RPMI7951 (cell line): ENCODE measurements at regions not wholly inside any gene's neighbourhood (a gene's known extent, or its start where the extent isn't known, plus 50 kb on each side); places are given as distances from the start of the nearest gene placed in this dataset.
A peak's percentile ranks its signal among the peaks of the same experiment; 100 is the strongest.
"Not testable (repeated sequence)": the region's sequence is repeated elsewhere in the genome, so short reads cannot be mapped to it uniquely, and the experiment has no call there.

Source experiments
- DNase-seq: peaks from one replicate; pipeline ENCODE4 v3.0.0-alpha.2; 2012; ENCODE audit warnings: low read depth

DNA sequence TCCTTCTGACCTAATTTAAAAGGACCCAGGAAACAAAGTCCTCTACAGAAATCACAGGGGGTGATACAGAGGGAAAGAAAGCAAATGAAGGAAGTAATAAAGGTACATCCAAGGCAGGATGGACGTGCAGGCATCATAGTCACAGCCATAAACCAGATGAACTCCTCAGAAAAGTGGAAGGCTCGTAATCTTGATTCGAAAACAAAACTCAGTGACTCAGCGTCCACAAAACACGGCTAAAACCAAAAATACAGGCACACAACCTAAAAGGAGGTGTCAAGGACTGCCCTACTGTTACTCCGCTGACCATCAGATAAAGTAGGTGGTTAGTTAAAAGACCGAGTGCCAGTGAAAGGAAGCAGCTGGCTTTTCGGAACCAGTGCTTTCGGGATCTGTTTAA is 81.5 kb downstream of the TRIM69 start:
- not testable (repeated sequence) for DNase-seq

DNA sequence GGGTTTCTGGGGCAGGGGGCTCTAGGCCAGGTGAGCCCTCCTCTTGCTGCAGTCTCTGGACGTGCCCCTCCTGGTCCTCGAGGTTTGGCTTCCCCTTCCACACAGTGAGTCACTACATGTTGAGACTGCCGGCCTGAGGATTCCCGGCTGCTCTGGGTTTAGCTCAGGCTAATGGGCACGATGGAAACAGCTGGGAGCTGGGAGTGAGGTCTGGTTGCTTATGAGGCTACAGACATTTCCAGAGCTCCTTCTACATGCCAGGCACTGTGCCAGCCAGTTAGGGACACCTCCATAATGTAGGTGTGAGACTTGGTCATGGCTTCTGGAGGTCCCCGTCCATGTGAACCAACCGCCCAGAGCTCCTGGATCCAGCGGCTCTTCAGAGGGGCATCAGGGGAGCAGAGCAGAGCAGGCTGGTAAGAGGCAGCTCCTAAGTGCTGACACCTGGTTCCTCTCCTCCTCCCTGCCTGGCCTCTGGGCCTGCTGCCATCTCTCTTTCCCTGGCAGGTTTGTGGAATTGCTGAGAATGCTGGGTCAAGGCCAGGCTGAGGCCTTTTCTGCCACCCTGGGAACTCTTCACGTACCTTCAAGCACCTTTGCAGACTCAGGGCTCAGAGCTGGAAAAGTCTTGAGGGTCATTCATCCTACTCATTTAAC is 83.1 kb downstream of the TRIM69 start:
- peak; percentile 4 for DNase-seq

DNA sequence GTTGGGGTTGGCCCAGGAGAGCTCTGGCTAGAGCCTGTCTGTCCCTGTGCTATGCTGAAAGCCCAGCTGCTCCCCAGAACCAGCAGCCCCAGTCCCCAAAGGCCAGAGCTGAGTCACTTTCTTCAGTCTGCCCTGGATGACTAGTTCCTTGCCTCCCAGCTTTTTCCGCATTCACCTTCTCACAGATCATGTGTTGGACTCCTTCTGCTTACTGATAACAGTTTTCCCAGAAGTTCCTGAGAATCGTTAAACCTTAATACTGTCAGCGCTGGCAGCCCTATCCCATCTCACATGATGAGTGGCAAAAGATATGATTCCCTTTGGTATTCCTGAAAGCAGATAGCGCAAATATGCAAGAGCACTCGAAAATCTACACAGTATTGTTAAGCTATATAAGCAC is 84.2 kb downstream of the TRIM69 start:
- not testable (repeated sequence) for DNase-seq

DNA sequence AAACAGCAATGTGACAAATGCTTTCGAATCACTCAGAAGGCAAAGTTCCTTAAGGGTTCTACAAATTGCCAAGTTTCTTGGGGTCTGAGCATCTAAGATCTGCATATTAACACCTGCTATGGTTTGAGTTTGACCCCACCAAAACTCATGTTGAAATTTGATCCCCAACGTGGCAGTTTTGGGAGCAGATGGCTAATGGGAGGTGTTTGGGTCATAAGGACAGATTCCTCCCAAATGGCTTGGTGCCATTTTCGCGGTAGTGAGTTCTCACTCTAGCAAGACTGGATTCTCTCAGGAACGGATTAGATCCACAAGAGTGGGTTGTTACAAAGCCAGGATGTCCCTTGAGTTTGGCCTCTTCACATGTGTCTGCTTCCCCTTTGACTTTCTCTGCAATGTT is 84.6 kb downstream of the TRIM69 start:
- DNase-seq, result not testable (repeated sequence)

DNA sequence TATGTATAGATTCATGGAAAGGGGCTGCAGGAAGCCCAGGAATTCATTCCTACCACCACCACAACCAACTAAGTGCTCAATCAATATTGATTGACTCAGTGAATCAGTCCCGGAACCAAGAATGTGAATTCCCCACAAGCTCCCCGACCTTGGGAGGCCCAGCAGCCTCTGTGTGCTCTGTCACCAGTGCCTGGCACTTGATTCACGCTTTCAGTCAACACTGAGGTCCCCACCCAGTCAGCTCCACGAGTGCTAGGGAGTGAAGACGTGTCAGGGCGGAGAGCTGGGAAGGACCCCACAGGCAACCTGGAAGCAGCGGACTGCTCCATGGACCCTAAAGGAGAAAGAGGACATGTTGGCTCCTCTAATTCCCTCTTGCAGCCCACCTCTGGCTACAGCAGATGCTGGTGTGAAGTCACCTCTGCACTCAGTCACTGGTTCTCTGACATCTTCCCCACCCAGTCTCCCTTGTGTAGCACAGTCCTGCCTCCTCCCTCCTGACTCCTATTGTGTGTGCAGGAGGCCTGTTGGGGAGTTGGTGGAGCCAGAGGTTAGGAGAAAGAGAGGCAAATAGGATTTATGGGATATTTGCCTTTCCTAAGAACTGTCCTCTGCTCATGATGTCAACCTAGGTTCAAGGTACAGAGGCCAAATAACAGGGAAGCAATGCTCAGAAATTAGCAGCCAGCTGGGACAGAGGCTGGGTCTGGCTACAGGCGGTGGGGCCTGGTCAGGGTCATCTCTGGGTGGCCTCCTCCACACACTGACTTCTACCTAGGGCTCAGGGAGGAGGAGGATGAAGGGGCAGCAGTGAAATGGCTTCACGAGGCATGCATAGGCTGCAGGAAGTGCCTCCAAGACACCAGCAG is 88.2 kb downstream of the TRIM69 start:
- not testable (repeated sequence) for DNase-seq

DNA sequence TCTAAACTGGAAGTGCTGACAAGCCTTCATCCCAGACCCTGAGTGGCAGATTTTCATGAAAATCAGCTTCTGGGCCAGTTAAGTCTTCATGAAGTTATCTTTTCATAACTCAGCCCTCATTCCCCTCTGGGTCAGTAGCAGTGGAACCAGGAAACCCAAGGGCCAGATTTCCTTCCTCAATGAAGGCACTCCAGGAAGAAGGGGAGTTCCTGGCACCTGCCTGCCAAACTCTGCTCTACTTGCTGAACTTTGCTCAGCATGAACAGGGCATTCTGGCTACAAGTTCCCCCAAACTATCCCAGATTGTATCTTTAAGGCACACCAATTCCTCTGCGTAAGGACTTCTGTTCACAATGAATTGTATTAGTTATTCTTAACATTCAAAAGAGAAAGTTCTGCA is 90.3 kb downstream of the TRIM69 start:
- not testable (repeated sequence) for DNase-seq

DNA sequence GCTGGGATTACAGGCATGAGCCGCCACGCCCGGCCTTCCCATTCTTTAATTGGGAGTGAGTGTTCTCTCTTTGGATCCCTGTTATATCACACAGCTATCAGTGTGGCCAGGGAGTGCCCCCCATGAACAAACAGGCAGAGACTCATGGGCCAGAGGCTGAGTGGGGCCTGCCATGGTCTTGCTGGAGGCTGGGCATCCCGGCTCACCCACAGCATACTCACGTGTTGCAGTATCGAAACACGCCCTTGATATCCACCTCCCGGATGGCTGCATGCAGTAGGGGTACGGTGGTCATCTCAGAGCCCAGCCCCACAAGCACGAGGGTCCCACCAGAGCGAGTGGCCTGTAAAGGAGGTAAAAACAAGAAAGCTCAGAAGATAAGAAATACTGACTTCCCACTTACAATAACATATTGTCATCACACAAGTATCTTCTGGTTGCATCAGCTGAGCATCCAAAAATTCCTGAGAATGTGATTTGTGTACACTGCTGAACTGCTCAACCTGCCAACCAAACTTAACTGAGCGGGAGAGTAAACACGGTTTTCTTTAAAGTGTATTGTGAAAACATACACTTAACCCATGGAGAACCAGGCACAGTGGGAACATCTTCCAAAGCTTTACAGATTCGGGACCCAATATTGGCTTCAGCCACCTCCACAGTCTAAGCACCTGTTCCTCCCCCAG is 92.0 kb downstream of the TRIM69 start:
- not testable (repeated sequence) for DNase-seq

DNA sequence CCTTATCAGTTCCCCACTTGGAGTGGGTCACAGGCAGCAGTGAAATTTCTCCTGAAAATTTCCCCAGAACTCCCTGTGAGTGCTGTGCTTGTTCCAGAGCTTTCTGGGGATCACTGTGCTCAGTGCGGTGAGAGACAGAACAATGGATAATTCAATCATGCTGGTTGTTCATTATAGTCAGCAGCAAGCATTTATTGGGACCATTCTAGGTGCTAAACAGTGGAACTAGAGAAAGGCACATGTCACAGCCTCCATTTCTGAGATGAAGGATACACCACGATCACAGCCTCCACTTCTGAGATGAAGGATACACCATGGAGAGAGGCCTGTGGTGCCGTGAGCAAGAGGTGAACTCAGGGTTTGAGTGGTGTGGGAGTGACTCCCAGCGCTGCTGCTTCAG is 92.8 kb downstream of the TRIM69 start:
- not testable (repeated sequence) for DNase-seq

DNA sequence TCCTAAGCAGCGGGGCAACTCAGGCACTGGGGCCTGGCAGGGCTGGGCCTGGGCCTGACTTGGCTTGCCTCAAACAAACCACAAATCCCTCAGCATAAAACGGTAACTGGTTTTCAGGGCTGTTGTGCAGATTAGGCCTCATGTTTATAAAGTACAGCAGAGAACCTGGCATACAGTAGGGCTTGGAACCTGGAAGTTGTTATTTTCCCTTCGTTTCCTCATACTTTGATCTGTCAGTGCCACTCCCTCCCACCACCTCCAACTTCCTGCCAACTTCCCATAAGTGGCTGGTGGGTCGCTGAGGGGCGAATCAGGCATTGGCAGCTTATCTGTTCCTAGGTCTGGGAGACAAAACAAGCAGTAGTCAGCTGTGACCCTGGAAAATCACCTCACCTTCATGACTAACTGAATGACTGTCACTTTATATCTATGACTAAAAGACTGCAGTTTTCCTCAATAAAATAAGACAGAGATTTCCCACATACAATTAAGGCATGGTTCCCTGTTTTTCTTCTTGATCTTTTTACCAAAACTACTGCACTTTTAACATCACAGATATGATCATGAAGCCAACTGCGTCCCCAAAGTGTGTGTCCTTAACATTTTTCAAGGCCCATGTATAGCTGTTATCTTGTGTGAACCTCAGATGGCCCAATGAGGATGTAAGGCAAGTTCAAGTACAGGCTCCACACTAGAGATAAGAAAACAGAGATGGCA is 94.5 kb downstream of the TRIM69 start:
- peak; percentile 27 for DNase-seq

DNA sequence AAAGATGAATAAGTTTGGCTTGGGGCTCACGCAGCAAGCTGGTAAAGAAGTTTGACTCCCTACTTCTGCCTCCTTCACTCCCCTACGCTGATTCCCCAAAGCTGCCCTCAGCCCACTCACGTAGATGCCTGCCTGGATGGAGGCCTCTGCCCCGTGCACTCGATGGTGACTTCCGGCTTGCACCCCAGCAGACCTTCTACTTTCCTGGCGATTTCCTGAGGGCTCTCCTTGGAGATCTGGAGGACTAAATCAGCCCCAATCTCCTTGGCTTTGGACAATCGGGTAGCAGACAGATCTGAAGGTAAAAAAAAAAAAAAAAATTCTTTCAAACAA is 95.0 kb downstream of the TRIM69 start:
- DNase-seq, result not testable (repeated sequence)

DNA sequence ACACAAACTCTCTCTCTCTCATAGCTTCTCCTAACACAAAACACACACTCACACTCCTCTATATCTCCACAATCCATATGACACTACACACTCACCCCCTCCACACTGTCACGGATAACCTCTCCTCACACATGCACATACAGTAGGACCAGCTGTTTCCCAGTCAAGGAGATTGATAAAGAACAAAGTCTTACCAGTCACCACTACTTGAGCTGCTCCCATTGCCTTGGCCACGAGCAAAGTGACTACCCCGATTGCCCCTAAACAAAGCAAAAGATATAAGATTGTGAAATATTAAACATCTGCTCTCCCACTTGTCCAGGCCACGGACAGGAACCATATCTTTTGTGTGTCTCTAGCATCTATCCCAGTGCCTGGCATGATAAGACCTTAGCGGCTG is 95.8 kb downstream of the TRIM69 start:
- not testable (repeated sequence) for DNase-seq

DNA sequence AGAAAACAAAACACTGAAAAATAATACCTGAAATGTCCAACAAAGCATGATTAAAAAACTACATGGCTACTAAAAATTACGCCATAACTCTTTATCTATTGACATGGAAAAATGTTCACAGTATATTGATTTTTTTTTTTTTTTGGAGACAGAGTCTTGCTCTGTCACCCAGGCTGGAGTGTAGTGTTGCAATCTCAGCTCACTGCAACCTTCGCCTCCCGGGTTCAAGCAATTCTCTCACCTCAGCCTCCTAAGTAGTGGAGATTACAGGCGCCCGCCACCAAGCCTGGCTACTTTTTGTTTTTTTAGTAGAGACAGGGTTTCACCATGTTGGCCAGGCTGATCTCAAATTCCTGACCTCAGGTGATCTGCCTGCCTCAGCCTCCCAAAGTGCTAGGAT is 96.8 kb downstream of the TRIM69 start:
- not testable (repeated sequence) for DNase-seq

DNA sequence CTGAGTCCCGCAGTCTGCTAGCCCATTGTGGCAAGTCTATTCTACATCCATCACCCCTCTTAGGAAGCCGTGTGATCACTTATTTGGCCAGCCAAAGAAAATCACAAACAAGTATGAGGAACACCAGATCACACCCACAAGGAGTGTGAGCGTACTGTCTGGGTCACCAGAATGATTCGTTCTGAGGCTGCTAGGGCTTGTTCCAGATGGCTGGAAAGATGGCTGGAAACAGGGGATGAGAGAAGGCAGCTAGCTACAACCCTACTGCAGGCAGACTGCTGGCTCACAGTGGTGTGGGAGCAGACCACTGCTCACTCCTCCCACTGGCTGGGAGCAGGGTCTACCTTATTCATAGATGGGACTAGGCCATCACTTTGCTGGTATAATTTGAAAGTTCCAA is 97.4 kb downstream of the TRIM69 start:
- not testable (repeated sequence) for DNase-seq

DNA sequence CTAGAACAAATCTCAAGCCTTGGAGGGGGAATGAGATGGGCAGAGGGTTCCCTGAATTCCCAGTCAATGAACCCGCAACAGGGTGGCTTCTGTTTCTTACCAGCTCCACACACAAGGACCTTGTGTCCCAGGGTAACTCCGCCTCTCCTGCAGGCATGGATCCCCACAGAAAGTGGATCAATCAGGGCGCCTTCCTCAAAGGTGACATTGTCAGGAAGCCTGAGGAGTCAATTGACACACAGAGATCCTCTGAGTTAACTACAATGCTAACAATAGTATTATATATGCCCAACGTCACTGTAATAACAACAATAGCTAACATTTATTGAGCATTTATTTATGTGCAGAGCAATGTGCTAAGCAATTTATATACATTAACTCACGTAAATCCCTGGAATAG is 98.8 kb downstream of the TRIM69 start:
- not testable (repeated sequence) for DNase-seq

DNA sequence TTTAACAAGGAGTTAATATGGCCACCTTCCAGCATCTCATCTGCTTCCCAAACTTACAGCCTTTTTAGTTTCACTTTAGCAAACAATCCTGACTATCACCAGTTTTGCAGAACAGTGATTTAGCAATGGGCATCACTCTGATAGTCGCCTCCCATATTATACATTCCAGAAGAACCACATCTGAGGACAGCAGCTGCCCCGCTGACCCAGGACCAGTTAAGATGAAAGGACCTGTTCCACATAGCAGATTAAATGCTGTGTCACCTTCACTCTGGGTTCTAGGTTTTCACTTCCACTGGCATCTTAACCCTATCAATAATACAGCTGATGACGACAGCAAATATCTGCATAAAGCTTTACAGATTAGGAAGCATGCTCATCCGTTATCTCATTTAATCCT is 99.8 kb downstream of the TRIM69 start:
- peak; percentile 71 for DNase-seq

DNA sequence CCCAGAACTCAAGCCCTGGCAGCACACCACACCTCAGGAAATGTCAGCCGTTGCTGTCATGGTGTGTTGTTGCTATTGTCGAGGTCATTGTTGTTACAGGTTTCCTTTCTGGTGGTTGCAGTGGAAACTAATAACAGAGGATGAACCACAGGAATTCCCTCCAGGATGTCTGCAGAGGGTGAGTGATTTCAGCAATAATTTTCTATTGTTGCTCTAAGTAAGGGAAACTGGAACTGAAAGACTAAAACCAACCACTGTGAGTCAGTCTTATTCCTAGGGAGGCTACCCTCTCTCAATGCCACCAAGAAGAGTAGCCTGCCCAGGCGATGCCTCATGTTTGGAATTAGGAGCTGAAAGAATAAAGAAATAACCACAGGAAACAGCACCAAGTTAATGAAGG is 102.6 kb downstream of the TRIM69 start:
- DNase-seq, result peak; percentile 82

DNA sequence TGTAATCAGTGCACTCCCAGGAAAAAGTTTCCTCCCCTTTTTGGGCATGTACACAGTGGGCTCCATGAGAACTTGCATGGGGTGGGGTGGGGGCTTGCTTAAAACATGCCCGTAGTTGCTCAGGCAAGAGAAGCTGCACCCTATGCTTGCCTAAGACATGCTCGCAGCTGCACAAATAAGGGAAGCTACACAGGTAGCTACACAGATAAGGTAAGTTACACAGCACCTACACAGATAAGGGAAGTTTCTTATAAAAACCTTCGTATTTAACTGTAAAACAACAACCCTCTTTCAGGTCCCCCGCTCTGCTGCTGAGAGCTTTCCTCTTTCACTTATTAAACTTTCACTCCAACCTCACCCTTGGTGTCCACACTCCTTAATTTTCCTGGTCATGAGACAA is 105.4 kb downstream of the TRIM69 start:
- not testable (repeated sequence) for DNase-seq

DNA sequence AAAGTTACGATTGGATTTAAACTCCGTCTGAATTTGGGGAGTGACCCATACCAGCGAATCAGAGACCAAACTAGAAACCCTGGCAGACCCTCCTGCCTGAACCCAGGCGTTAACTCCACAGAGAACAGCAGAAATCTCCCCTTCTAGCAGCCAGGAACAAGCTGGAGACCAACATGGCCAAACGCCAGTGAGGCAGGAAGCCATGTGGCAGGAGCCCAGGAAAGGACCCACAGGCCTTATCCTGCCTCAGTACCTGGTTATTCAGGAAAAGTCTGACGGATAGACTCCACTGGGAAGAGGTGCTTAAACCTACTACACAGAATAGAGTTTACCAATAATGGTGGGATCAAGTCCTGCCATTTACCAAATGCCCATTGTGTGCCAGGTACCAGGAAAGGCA is 106.6 kb downstream of the TRIM69 start:
- not testable (repeated sequence) for DNase-seq

DNA sequence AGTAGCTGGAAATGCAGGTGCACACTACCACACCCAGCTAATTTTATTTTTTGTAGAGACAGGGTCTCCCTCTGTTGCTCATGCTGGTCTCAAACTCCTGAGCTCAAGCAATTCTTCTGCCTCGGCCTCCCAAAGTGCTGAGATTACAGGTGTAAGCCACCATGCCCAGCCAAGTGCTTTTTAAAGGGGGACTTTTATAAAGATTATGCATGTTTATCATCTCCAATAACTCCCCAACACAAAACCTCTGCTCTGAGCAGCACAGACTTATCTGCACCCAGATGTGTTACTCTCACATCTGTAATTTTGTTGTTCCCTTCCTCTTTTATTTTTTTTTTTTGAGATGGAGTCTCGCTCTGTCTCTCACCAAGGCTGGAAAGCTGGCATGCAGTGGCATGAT is 108.6 kb downstream of the TRIM69 start:
- not testable (repeated sequence) for DNase-seq

DNA sequence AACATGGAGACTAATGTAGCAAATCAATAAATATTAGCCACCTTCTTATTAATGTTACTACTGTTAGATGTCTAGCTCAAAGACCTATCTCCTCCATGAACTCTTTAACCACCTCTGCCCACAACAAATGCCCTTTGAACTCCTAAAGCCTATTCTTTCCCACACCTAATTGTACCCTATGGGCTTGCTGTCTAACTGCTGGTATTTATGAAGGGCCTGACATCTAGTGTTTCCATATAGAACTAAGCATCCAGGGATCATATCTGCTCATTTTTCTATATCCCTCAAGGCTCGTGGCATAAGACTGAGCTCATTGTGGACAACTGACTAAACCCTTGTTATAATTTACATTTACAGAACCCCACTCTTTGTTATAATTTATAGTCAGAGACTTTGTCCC is 109.8 kb downstream of the TRIM69 start:
- not testable (repeated sequence) for DNase-seq

DNA sequence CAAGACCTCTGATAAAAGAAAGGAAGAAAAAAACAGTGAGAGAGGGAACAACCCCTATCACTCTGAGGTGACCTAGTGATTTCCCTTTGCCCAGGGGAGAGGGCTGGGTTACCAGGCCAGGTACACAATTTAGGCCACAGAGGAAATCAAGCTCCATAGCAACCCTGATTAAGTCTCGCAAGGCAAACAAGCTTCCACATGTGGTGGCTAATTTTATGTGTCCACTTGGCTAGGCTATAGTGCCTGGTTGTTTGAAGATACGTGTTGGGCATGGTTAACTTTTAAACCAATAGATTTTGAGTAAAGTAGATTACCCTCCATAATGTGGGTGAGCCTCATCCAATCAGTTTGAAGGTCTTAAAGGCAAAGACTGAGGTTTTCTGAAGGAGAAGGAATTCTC is 108.9 kb upstream of the TERB2 start:
- not testable (repeated sequence) for DNase-seq

DNA sequence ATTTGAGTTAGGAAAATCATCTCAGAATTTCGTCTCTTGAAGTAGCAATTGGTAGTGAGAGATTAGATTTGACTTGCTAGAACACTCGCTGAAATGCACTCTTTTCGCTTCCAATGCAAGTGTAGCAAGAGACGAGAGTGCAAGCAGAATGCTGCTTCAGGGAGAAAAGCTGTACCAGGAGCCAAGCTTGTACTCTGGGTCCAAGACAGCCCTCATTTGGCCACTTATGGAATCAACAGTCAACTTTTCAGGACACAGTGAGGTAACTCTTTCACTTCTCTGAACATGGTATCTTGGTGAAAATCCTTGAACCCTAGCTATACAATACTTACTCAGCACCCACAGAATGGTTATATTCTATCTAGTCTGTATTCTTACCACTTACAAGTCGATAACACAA is 107.6 kb upstream of the TERB2 start:
- DNase-seq, result peak; percentile 14
